Colonic mucosa (tissue), 4 donors: ENCODE measurements at regions not wholly inside any gene's neighbourhood (a gene's known extent, or its start where the extent isn't known, plus 50 kb on each side); places are given as distances from the start of the nearest gene placed in this dataset.
"Not testable (repeated sequence)": the region's sequence is repeated elsewhere in the genome, so short reads cannot be mapped to it uniquely, and the experiment has no call there.

Experiments used
- DNase-seq: peaks from one replicate; pipeline ENCODE4 v3.0.0-alpha.2; 2020
- H3K27ac ChIP-seq: fragments of 200-600 bp; one replicate; pipeline ENCODE4 v1.8.0; 2021
- H3K27me3 ChIP-seq: fragments of 200-600 bp; one replicate; pipeline ENCODE4 v1.8.0; 2021
- H3K36me3 ChIP-seq: fragments of 200-600 bp; one replicate; pipeline ENCODE4 v1.8.0; 2021
- H3K4me1 ChIP-seq: fragments of 200-600 bp; one replicate; pipeline ENCODE4 v1.8.0; 2021; ENCODE audit warnings: mild to moderate bottlenecking
- H3K4me3 ChIP-seq: fragments of 200-600 bp; one replicate; pipeline ENCODE4 v1.8.0; 2021
- H3K9ac ChIP-seq, 2 donors: one replicate each; pipeline ENCODE4 v1.7.0; 2013; ENCODE audit warnings: control low read depth in 2 of 2, low read depth in 2 of 2, low read length in 2 of 2
- H3K9me3 ChIP-seq: fragments of 200-600 bp; one replicate; pipeline ENCODE4 v1.8.0; 2021
- CTCF ChIP-seq: fragments of 200-600 bp; IDR thresholded peaks from one replicate; pipeline ENCODE4 v1.8.0; 2022; ENCODE audit warnings: antibody characterized with exemption, mild to moderate bottlenecking
- intact Hi-C: fragments of 100-400 bp; cut with DNase I; formaldehyde crosslinking; loops from one replicate; pipeline ENCODE4 v1.14.1; 2022
- donor health status: healthy.
- donor health status: DM: no; HTN: no; CAD: no.
- donor health status: DM: no; HTN: no; CAD: no.

GRCh38 chr3:124636863-124637296, 93.4 kb upstream of the UMPS start:
- DNase-seq, result peak; percentile 63
- TF ChIP-seq CTCF, result no peak
- Histone ChIP-seq H3K27me3 (no peaks in the 10 kb centered on the region), H3K36me3 (no peaks in the 10 kb centered on the region), H3K9me3 (no peaks in the 10 kb centered on the region), H3K4me3 (peak overlapping the region; percentile 37), H3K27ac (peak overlapping the region; percentile 90), H3K9ac (peak overlapping the region; percentile 47 to 79), H3K4me1 (peaks cover 7% of the 10 kb centered on the region)
- intact Hi-C loops, result no loop called here

- Histone ChIP-seq H3K27me3 (no peaks in the 10 kb centered on the region), H3K27ac (peak overlapping the region; percentile 90), H3K4me3 (peak overlapping the region; percentile 37), H3K9ac (peak overlapping the region in 1 of 2 donors; percentile 39), H3K36me3 (no peaks in the 10 kb centered on the region), H3K4me1 (peaks cover 7% of the 10 kb centered on the region), H3K9me3 (no peaks in the 10 kb centered on the region)
- intact Hi-C loops, result no loop called here
- TF ChIP-seq CTCF, result no peak
- DNase-seq, result no peak
These were observed 90.6 kb upstream of the UMPS start for GRCh38 chr3:124639406-124640237.

GRCh38 chr3:124640635-124641306, 89.5 kb upstream of the UMPS start:
- no peaks in the 10 kb centered on the region for H3K9me3 ChIP-seq
- H3K9ac ChIP-seq, result peak overlapping the region in 1 of 2 donors; percentile 28
- H3K27me3 ChIP-seq, result no peaks in the 10 kb centered on the region
- H3K4me3 ChIP-seq, result no peak overlapping the region
- H3K4me1 ChIP-seq, result peaks cover 7% of the 10 kb centered on the region
- no peak for DNase-seq
- H3K36me3 ChIP-seq, result no peaks in the 10 kb centered on the region
- peak overlapping the region; percentile 90 for H3K27ac ChIP-seq
- TF ChIP-seq CTCF, result no peak
- intact Hi-C loops, result no loop called here

DNA sequence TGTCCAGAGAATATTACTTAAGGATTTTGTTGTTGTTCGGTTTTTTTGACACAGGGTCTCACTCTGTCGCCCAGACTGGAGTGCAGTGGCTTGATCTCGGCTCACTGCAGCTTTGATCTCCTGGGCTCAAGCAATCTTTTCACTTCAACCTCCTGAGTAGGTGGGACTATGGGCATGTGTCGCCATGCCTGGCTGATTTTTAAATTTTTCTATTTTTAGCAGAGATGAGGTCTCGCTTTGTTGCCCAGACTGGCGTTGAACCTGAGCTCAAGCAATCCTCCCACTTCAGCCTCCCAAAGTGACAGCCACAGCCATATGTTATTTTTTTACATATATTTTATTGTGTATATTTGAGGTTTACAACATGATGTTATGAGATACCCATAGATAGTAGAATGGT, 86.8 kb upstream of the UMPS start:
- no peaks in the 10 kb centered on the region for H3K36me3 ChIP-seq
- H3K9ac ChIP-seq, result no peak overlapping the region
- peaks cover 7% of the 10 kb centered on the region for H3K4me1 ChIP-seq
- no peak for TF ChIP-seq CTCF
- H3K27me3 ChIP-seq, result no peaks in the 10 kb centered on the region
- H3K9me3 ChIP-seq, result no peaks in the 10 kb centered on the region
- intact Hi-C loops, result no loop called here
- no peak for DNase-seq
- no peak overlapping the region for H3K27ac ChIP-seq
- no peak overlapping the region for H3K4me3 ChIP-seq

GRCh38 chr3:124646186-124646585, 84.1 kb upstream of the UMPS start:
- H3K9ac ChIP-seq, H3K36me3 ChIP-seq, H3K9me3 ChIP-seq, H3K27me3 ChIP-seq, H3K4me1 ChIP-seq, intact Hi-C loops, H3K27ac ChIP-seq, DNase-seq, H3K4me3 ChIP-seq: not testable (repeated sequence)

GRCh38 chr3:124648551-124648950, 81.7 kb upstream of the UMPS start:
- DNase-seq, result no peak
- no peak overlapping the region for H3K27ac ChIP-seq
- H3K36me3 ChIP-seq, result no peaks in the 10 kb centered on the region
- no peaks in the 10 kb centered on the region for H3K27me3 ChIP-seq
- no peak overlapping the region for H3K4me3 ChIP-seq
- H3K9ac ChIP-seq, result no peak overlapping the region
- TF ChIP-seq CTCF, result no peak
- H3K9me3 ChIP-seq, result no peaks in the 10 kb centered on the region
- intact Hi-C loops, result no loop called here
- no peaks in the 10 kb centered on the region for H3K4me1 ChIP-seq
